ENCODE measurements at regions not wholly inside any gene's neighbourhood (a gene's known extent, or its start where the extent isn't known, plus 50 kb on each side); places are given as distances from the start of the nearest gene placed in this dataset.

DNA sequence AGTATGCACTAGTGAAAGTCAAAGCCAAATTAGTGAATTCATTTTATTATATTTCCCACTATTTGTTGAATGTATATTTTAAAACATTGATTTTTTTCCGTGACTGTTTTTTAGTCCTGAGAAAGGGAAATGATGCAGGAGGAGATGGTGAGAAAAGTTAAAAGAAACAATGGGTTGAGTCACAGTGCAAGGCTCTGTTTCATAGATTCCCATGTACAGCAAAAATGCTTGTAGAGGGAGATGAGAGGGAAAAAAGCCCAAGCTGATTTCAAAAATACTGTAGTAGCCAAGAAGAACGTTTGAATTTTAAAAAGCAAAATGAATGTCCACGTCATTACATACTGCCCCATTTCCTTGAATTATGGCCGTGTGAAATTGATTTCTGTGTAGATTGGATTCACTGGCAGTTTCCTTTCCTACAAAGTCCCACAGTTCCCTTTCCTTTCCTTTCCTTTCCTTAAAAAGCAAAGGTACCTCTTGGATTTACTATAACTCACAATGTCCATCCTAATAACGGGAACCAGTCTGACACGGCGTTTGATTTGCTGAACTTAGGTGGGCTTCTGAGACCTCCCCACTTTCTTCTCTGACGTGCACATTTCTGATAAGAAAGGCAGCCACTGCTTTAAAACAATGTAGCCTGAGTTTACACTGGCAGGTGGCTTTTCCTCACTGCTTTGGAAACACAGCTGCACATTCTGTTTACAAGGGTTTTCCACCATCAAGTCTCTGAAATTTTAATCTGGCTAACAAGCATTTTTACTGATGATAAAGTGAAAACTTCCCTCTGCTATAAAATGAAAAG, 63.7 kb downstream of the SPCS3 start:
- no peak overlapping the region for H3K4me3 ChIP-seq
- DNase-seq = no peak
- intact Hi-C loops (cut with micrococcal nuclease; ENCODE audit: unreplicated experiment) = no loop called here
- H3F3A ChIP-seq (ENCODE audit: insufficient read depth, low read depth) = no peaks in the 10 kb centered on the region
- no peaks in the 10 kb centered on the region for H3K9me2 ChIP-seq (ENCODE audit: insufficient read depth)
- POLR2A ChIA-PET (ENCODE audit: unreplicated experiment) = no interaction called here
- no peaks in the 10 kb centered on the region for H3K9me3 ChIP-seq (ENCODE audit: insufficient read depth, low read depth)
- no peak overlapping the region for H3K27ac ChIP-seq
- TF ChIP-seq, protein P1, sequence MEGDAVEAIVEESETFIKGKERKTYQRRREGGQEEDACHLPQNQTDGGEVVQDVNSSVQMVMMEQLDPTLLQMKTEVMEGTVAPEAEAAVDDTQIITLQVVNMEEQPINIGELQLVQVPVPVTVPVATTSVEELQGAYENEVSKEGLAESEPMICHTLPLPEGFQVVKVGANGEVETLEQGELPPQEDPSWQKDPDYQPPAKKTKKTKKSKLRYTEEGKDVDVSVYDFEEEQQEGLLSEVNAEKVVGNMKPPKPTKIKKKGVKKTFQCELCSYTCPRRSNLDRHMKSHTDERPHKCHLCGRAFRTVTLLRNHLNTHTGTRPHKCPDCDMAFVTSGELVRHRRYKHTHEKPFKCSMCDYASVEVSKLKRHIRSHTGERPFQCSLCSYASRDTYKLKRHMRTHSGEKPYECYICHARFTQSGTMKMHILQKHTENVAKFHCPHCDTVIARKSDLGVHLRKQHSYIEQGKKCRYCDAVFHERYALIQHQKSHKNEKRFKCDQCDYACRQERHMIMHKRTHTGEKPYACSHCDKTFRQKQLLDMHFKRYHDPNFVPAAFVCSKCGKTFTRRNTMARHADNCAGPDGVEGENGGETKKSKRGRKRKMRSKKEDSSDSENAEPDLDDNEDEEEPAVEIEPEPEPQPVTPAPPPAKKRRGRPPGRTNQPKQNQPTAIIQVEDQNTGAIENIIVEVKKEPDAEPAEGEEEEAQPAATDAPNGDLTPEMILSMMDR (conservative IDR thresholded peaks at IDR 0.05) = no peak
- TF ChIP-seq EZH2 (IDR thresholded peaks at IDR 0.05; ENCODE audit: low read depth) = no peak
- H3K4me2 ChIP-seq = no peak overlapping the region
- no peaks in the 10 kb centered on the region for H3K36me3 ChIP-seq (ENCODE audit: low read depth)
- no peaks in the 10 kb centered on the region for H4K20me1 ChIP-seq (ENCODE audit: insufficient read depth)
- H3K27me3 ChIP-seq (ENCODE audit: insufficient read depth, low read depth) = no peaks in the 10 kb centered on the region
- no peak overlapping the region for H2AFZ ChIP-seq
- no peaks in the 10 kb centered on the region for H3K4me1 ChIP-seq (replicated peaks; ENCODE audit: insufficient read depth)
- CTCF ChIA-PET = no interaction called here
- H3K79me2 ChIP-seq (ENCODE audit: low read depth) = no peaks in the 10 kb centered on the region
- BruUV-seq (replicated peaks) = no TSS peak

GRCh38 chr4:176385601-176386000, 65.8 kb downstream of the SPCS3 start:
- H3K4me1 ChIP-seq (replicated peaks; ENCODE audit: insufficient read depth) = no peaks in the 10 kb centered on the region
- no peak overlapping the region for H3K4me2 ChIP-seq
- TF ChIP-seq, protein P1 (conservative IDR thresholded peaks at IDR 0.05) = no peak
- TF ChIP-seq EZH2 (IDR thresholded peaks at IDR 0.05; ENCODE audit: low read depth) = no peak
- H3K9me2 ChIP-seq (ENCODE audit: insufficient read depth) = no peaks in the 10 kb centered on the region
- no peak overlapping the region for H3K27ac ChIP-seq
- H3K4me3 ChIP-seq = no peak overlapping the region
- no peaks in the 10 kb centered on the region for H3F3A ChIP-seq (ENCODE audit: insufficient read depth, low read depth)
- DNase-seq = no peak
- no peaks in the 10 kb centered on the region for H3K9me3 ChIP-seq (ENCODE audit: insufficient read depth, low read depth)
- H3K27me3 ChIP-seq (ENCODE audit: insufficient read depth, low read depth) = no peaks in the 10 kb centered on the region
- H3K79me2 ChIP-seq (ENCODE audit: low read depth) = no peaks in the 10 kb centered on the region
- no peaks in the 10 kb centered on the region for H4K20me1 ChIP-seq (ENCODE audit: insufficient read depth)
- ChIA-PET CTCF (no interaction called here), POLR2A (ENCODE audit: unreplicated experiment) (no interaction called here)
- no peaks in the 10 kb centered on the region for H3K36me3 ChIP-seq (ENCODE audit: low read depth)
- intact Hi-C loops (cut with micrococcal nuclease; ENCODE audit: unreplicated experiment) = no loop called here
- no TSS peak for BruUV-seq (replicated peaks)
- H2AFZ ChIP-seq = no peak overlapping the region

DNA sequence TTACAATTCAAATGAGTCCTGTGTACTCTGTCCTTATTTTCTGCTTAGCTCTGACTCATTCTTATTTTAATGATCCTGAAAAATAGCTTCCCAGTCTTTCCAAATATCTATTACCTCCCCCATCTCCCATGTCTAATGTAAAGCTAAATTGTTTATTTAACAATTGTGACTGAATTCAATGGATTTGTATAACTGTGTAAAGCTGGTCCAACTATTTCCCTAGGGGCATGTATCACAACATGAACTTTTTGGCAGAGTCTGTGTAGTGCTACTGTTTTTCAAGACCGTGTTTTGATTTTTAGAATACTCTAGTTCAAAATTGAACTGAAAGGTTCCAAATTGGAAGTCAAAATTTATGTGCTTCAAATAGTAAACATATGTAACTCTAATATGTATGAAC, 67.8 kb downstream of the SPCS3 start:
- Histone ChIP-seq H3K4me1 (replicated peaks; ENCODE audit: insufficient read depth) (no peaks in the 10 kb centered on the region), H3K27me3 (ENCODE audit: insufficient read depth, low read depth) (no peaks in the 10 kb centered on the region), H3F3A (ENCODE audit: insufficient read depth, low read depth) (no peaks in the 10 kb centered on the region), H3K36me3 (ENCODE audit: low read depth) (no peaks in the 10 kb centered on the region), H3K79me2 (ENCODE audit: low read depth) (no peaks in the 10 kb centered on the region), H2AFZ (no peak overlapping the region), H3K4me2 (no peak overlapping the region), H3K9me2 (ENCODE audit: insufficient read depth) (no peaks in the 10 kb centered on the region), H3K9me3 (ENCODE audit: insufficient read depth, low read depth) (no peaks in the 10 kb centered on the region), H3K27ac (no peak overlapping the region), H3K4me3 (no peak overlapping the region), H4K20me1 (ENCODE audit: insufficient read depth) (no peaks in the 10 kb centered on the region)
- TF ChIP-seq, protein P1 (conservative IDR thresholded peaks at IDR 0.05) = no peak
- no peak for TF ChIP-seq EZH2 (IDR thresholded peaks at IDR 0.05; ENCODE audit: low read depth)
- no peak for DNase-seq
- POLR2A ChIA-PET (ENCODE audit: unreplicated experiment) = no interaction called here
- CTCF ChIA-PET = no interaction called here
- no TSS peak for BruUV-seq (replicated peaks)
- intact Hi-C loops (cut with micrococcal nuclease; ENCODE audit: unreplicated experiment) = no loop called here
